ENCODE measurements at regions not wholly inside any gene's neighbourhood (a gene's known extent, or its start where the extent isn't known, plus 50 kb on each side); places are given as distances from the start of the nearest gene placed in this dataset.

GRCh38 chr2:126312579-126312978, 343.4 kb upstream of the GYPC start (continued):
- TF ChIP-seq CEBPZ (IDR thresholded peaks at IDR 0.05; ENCODE audit: low read depth, low read length) (no peak), CTCF (IDR thresholded peaks at IDR 0.05 in 2 of 3, conservative IDR thresholded peaks at IDR 0.05 in 1 of 3; ENCODE audit: control insufficient read depth in 2 of 3, extremely low read depth in 1 of 3, insufficient read depth in 1 of 3, low read depth in 3 of 3, low read length in 3 of 3) (no peak), SRF (IDR thresholded peaks at IDR 0.05; ENCODE audit: low read depth in 2 of 2, low read length in 2 of 2) (no peak), ZBTB33 (IDR thresholded peaks at IDR 0.05) (no peak), PAX5 (IDR thresholded peaks at IDR 0.05; ENCODE audit: borderline replicate concordance, low read depth, low read length) (no peak), GABPA (IDR thresholded peaks at IDR 0.05; ENCODE audit: low read depth) (no peak)

Data from GM12878 (cell line).